ENCODE measurements at regions not wholly inside any gene's neighbourhood (a gene's known extent, or its start where the extent isn't known, plus 50 kb on each side); places are given as distances from the start of the nearest gene placed in this dataset.
"Not testable (repeated sequence)": the region's sequence is repeated elsewhere in the genome, so short reads cannot be mapped to it uniquely, and the experiment has no call there.

- no peak for DNase-seq
These were observed 307.0 kb downstream of the C6orf118 start for GRCh38 chr6:165002358-165002757.

- DNase-seq, result no peak
These were observed 307.8 kb downstream of the C6orf118 start for GRCh38 chr6:165001502-165002157.

- DNase-seq, result no peak
These were observed 311.1 kb downstream of the C6orf118 start for GRCh38 chr6:164998297-164998696.

- DNase-seq, result no peak
These were observed 312.6 kb downstream of the C6orf118 start for GRCh38 chr6:164996838-164997237.

GRCh38 chr6:164991573-164991972 lies 317.8 kb downstream of the C6orf118 start:
- DNase-seq, result no peak

GRCh38 chr6:164990901-164991300 lies 318.5 kb downstream of the C6orf118 start:
- no peak for DNase-seq

- no peak for DNase-seq
These were observed 327.0 kb downstream of the C6orf118 start for GRCh38 chr6:164982389-164982788.

GRCh38 chr6:164967102-164967501 lies 342.3 kb downstream of the C6orf118 start:
- no peak for DNase-seq

- no peak for DNase-seq
These were observed 346.6 kb downstream of the C6orf118 start for GRCh38 chr6:164962805-164963204.

GRCh38 chr6:164947164-164947563 lies 362.2 kb downstream of the C6orf118 start:
- no peak for DNase-seq

GRCh38 chr6:164942271-164942670 lies 367.1 kb downstream of the C6orf118 start:
- DNase-seq, result no peak

GRCh38 chr6:164933238-164933794 lies 376.1 kb downstream of the C6orf118 start:
- not testable (repeated sequence) for DNase-seq

GRCh38 chr6:164929408-164929977 lies 379.9 kb downstream of the C6orf118 start:
- DNase-seq, result no peak

- no peak for DNase-seq
These were observed 380.5 kb downstream of the C6orf118 start for GRCh38 chr6:164928728-164929407.

- no peak for DNase-seq
These were observed 381.2 kb downstream of the C6orf118 start for GRCh38 chr6:164928057-164928727.

GRCh38 chr6:164927288-164928056 lies 381.9 kb downstream of the C6orf118 start:
- peak; percentile 54 for DNase-seq

GRCh38 chr6:164926686-164927085 lies 382.7 kb downstream of the C6orf118 start:
- no peak for DNase-seq

- DNase-seq, result no peak
These were observed 383.5 kb downstream of the C6orf118 start for GRCh38 chr6:164925681-164926530.

GRCh38 chr6:164924674-164925073 lies 384.7 kb downstream of the C6orf118 start:
- no peak for DNase-seq

- DNase-seq, result no peak
These were observed 392.2 kb downstream of the C6orf118 start for GRCh38 chr6:164917211-164917610.

- DNase-seq, result no peak
These were observed 393.3 kb downstream of the C6orf118 start for GRCh38 chr6:164916087-164916486.

All from activated naive CD4-positive, alpha-beta T cell treated with Interleukin-2 at 50 U/mL for 16 hours (primary cell).